ENCODE measurements at regions not wholly inside any gene's neighbourhood (a gene's known extent, or its start where the extent isn't known, plus 50 kb on each side); places are given as distances from the start of the nearest gene placed in this dataset.

GRCh38 chr5:60018091-60018490 is 124.6 kb upstream of the PDE4D start:
- H3K4me3 ChIP-seq: no peak overlapping the region
- H3K9me3 ChIP-seq: peaks cover 0 to 4% (median 0%) of the 10 kb centered on the region in 4 donors
- no peak overlapping the region for H3K27ac ChIP-seq
- no peaks in the 10 kb centered on the region for H3K4me1 ChIP-seq
- H3K36me3 ChIP-seq: no peaks in the 10 kb centered on the region
- H3K27me3 ChIP-seq: no peaks in the 10 kb centered on the region
- no peak for TF ChIP-seq POLR2A (IDR thresholded peaks at IDR 0.05)
- TF ChIP-seq CTCF (IDR thresholded peaks at IDR 0.05): no peak
- DNase-seq: no peak

- no peak overlapping the region for H3K4me3 ChIP-seq
- no peak overlapping the region for H3K27ac ChIP-seq
- no peak for DNase-seq
- no peaks in the 10 kb centered on the region for H3K36me3 ChIP-seq
- no peaks in the 10 kb centered on the region for H3K27me3 ChIP-seq
- peaks cover 0 to 4% (median 0%) of the 10 kb centered on the region in 4 donors for H3K9me3 ChIP-seq
- TF ChIP-seq CTCF (IDR thresholded peaks at IDR 0.05): no peak
- no peak for TF ChIP-seq POLR2A (IDR thresholded peaks at IDR 0.05)
- no peaks in the 10 kb centered on the region for H3K4me1 ChIP-seq
These were observed 120.8 kb upstream of the PDE4D start for GRCh38 chr5:60014331-60014730.

- H3K27ac ChIP-seq: no peak overlapping the region
- TF ChIP-seq POLR2A (IDR thresholded peaks at IDR 0.05) (no peak), CTCF (IDR thresholded peaks at IDR 0.05) (no peak)
- H3K4me3 ChIP-seq: no peak overlapping the region
- H3K36me3 ChIP-seq: no peaks in the 10 kb centered on the region
- no peaks in the 10 kb centered on the region for H3K4me1 ChIP-seq
- no peak for DNase-seq
- H3K27me3 ChIP-seq: no peaks in the 10 kb centered on the region
- no peaks in the 10 kb centered on the region for H3K9me3 ChIP-seq
These were observed 117.3 kb upstream of the PDE4D start for GRCh38 chr5:60010853-60011252.

GRCh38 chr5:60010328-60010727 is 116.8 kb upstream of the PDE4D start:
- TF ChIP-seq POLR2A (IDR thresholded peaks at IDR 0.05): no peak
- no peak for TF ChIP-seq CTCF (IDR thresholded peaks at IDR 0.05)
- Histone ChIP-seq H3K4me1 (no peaks in the 10 kb centered on the region), H3K4me3 (no peak overlapping the region), H3K27ac (no peak overlapping the region), H3K27me3 (no peaks in the 10 kb centered on the region), H3K9me3 (no peaks in the 10 kb centered on the region), H3K36me3 (no peaks in the 10 kb centered on the region)
- DNase-seq: no peak

GRCh38 chr5:60007729-60008128 is 114.2 kb upstream of the PDE4D start:
- H3K4me1 ChIP-seq: no peaks in the 10 kb centered on the region
- no peak overlapping the region for H3K27ac ChIP-seq
- DNase-seq: no peak
- no peaks in the 10 kb centered on the region for H3K36me3 ChIP-seq
- H3K9me3 ChIP-seq: no peaks in the 10 kb centered on the region
- no peaks in the 10 kb centered on the region for H3K27me3 ChIP-seq
- H3K4me3 ChIP-seq: no peak overlapping the region
- TF ChIP-seq CTCF (IDR thresholded peaks at IDR 0.05) (no peak), POLR2A (IDR thresholded peaks at IDR 0.05) (no peak)

GRCh38 chr5:59999056-59999455 is 105.5 kb upstream of the PDE4D start:
- Histone ChIP-seq H3K9me3 (no peaks in the 10 kb centered on the region), H3K4me1 (no peaks in the 10 kb centered on the region), H3K4me3 (no peak overlapping the region), H3K27me3 (no peaks in the 10 kb centered on the region), H3K27ac (no peak overlapping the region), H3K36me3 (no peaks in the 10 kb centered on the region)
- TF ChIP-seq POLR2A (IDR thresholded peaks at IDR 0.05) (no peak), CTCF (IDR thresholded peaks at IDR 0.05) (no peak)
- no peak for DNase-seq
